NT2/D1 (cell line): ENCODE measurements at regions not wholly inside any gene's neighbourhood (a gene's known extent, or its start where the extent isn't known, plus 50 kb on each side); places are given as distances from the start of the nearest gene placed in this dataset.
"Not testable (repeated sequence)": the region's sequence is repeated elsewhere in the genome, so short reads cannot be mapped to it uniquely, and the experiment has no call there.

Source experiments
- DNase-seq: peaks from one replicate; pipeline ENCODE4 v3.0.0-alpha.2; 2011; ENCODE audit warnings: low read depth, low spot score
- H3K27me3 ChIP-seq: 2 replicates; pipeline ENCODE4 v1.6.0; 2011; ENCODE audit warnings: mild to moderate bottlenecking; ENCODE audit not compliant: insufficient read length, insufficient read depth
- H3K36me3 ChIP-seq: 2 replicates; pipeline ENCODE4 v1.6.1; 2011; ENCODE audit warnings: mild to moderate bottlenecking, low read length, mixed read lengths; ENCODE audit not compliant: insufficient read depth, insufficient read length
- H3K4me1 ChIP-seq: 2 replicates; pipeline ENCODE4 v1.5.1; 2011; ENCODE audit not compliant: insufficient read depth, insufficient read length
- H3K4me3 ChIP-seq: 2 replicates; pipeline ENCODE4 v1.5.1; 2011; ENCODE audit warnings: low read depth; ENCODE audit not compliant: insufficient read length
- H3K9ac ChIP-seq: 2 replicates; pipeline ENCODE4 v1.6.0; 2011; ENCODE audit warnings: low read depth; ENCODE audit not compliant: insufficient read length
- H3K9me3 ChIP-seq: 2 replicates; pipeline ENCODE4 v1.5.1; 2011; ENCODE audit warnings: mild to moderate bottlenecking, low read length; ENCODE audit not compliant: insufficient read depth

DNA sequence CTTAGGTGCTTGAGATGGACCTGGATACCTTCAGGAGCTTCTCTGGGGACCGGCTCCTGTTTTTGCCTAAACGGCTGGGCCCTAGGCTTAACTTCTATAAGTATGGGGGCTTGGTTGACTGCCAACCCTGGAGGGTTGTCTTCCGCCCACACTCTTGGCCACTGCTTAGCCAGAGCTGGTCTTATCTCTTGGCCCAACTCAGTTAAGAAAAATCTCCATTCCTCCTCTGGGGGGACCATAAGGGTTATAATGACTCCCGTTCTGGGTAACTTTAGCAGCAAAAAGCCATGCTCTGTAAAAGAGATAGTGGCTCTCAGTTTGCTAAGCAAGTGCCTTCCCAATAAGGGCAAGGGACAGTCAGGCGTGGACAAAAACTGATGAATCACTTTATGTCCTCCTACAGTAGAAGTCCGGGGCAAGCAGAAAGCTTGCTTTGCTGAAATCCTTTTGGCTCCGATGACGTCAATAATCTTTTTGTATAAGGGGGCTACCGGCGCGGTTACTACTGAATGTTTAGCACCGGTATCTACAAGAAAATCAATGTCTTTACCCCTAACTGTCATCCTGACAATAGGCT lies 130.0 kb upstream of the CCZ1B start:
- not testable (repeated sequence) for H3K4me1 ChIP-seq, DNase-seq, H3K36me3 ChIP-seq, H3K9me3 ChIP-seq, H3K4me3 ChIP-seq, H3K27me3 ChIP-seq, H3K9ac ChIP-seq

DNA sequence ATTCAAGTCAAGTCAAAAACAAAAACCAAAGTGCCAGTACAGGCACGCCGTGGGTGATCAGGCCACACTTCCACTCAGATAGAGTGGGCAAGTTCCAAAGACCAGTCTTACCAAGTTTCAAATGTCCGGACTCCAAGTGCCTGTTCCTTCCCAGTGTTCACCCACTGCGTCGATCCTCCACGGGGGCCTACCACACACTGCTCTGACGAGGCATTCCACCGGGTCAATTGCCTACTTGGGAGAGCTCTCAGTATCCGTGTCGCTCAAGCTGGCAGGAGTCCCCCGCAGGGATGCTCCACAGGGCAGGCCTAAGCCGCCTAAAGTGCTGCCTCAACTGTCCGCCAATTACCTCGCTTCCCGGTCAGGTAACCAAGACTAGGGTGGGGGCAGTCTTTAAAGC lies 132.3 kb upstream of the CCZ1B start:
- H3K27me3 ChIP-seq, H3K36me3 ChIP-seq, H3K9ac ChIP-seq, H3K4me1 ChIP-seq, DNase-seq, H3K4me3 ChIP-seq: not testable (repeated sequence)
- peaks cover 16% of the 10 kb centered on the region; the same call in 1 of the 2 replicates for H3K9me3 ChIP-seq

DNA sequence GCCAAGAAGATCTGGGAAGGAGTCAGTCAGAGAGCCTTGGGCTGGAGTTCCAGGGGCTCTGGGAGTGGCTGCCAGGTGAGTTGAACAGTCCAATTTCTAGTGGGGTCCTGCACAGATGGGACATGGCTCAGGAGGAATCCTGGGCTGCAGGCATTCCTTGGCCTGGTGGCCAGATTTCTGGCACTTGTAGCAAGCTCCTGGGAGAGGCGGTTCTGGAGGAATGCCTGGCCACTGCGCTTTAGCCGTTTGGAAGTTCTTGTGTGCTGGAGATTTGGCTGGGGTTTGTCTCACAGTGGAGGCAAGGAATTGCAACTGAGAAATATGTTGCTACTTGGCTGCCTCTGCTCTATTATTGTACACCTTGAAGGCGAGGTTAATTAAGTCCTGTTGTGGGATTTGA lies 133.9 kb upstream of the CCZ1B start:
- not testable (repeated sequence) for DNase-seq, H3K4me3 ChIP-seq, H3K36me3 ChIP-seq, H3K27me3 ChIP-seq, H3K9ac ChIP-seq, H3K4me1 ChIP-seq
- peaks cover 16% of the 10 kb centered on the region; the same call in 1 of the 2 replicates for H3K9me3 ChIP-seq

DNA sequence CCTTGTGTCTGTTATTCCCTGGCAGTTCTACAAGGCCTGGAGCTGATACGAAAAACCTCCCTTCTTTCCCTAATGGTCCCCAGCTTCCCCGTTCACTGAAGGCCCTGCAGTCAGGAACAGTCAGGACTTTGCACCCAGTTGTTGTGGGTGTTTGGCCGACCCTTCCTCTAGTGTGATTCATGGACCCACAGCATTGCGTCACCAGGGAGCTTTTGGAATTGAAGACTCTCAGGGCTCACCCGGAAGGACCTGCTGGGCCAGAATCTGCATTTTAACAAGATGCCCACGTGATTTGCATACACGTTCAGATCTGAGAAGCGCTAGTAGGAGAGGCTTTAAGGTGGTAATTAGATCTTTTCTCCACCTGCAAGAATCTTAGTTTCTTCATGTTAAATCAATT lies 136.8 kb upstream of the CCZ1B start:
- H3K4me1 ChIP-seq, H3K9ac ChIP-seq, H3K4me3 ChIP-seq, H3K27me3 ChIP-seq, H3K36me3 ChIP-seq: not testable (repeated sequence)
- peaks cover 16% of the 10 kb centered on the region; the same call in 1 of the 2 replicates for H3K9me3 ChIP-seq
- peak; percentile 27 for DNase-seq

DNA sequence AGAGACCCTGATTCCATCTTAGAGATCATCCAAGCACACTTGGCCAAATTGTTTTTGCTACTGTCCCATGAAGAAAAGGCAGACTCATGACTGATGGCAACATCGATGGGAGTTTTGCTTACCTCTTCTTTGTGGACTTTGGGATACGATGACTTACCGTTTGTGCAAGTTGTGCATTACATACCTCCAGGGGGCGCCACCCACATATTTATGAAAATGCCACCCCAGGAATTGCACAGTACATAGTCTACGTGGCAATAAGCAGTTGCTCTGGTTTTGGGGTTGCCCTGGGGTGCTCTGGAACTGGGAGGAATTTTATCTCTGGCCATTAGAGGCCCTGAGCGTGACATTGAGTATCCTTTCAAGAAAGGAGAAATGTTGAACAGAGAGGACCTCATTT lies 139.0 kb upstream of the CCZ1B start:
- H3K36me3 ChIP-seq, H3K9ac ChIP-seq, H3K4me1 ChIP-seq, H3K27me3 ChIP-seq, H3K4me3 ChIP-seq: not testable (repeated sequence)
- DNase-seq: peak; percentile 50
- H3K9me3 ChIP-seq: peaks cover 16% of the 10 kb centered on the region; the same call in 1 of the 2 replicates

DNA sequence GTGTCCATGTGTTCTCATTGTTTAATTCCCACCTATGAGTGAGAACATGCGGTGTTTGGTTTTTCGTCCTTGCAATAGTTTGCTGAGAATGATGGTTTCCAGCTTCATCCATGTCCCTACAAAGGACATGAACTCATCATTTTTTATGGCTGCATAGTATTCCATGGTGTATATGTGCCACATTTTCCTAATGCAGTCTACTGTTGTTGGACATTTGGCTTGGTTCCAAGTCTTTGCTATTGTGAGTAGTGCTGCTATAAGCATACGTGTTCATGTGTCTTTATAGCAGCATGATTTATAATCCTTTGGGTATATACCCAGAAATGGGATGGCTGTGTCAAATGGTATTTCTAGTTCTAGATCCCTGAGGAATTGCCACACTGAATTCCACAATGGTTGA lies 144.1 kb upstream of the CCZ1B start:
- H3K9me3 ChIP-seq, H3K4me1 ChIP-seq, H3K9ac ChIP-seq, H3K36me3 ChIP-seq, H3K4me3 ChIP-seq, DNase-seq, H3K27me3 ChIP-seq: not testable (repeated sequence)

DNA sequence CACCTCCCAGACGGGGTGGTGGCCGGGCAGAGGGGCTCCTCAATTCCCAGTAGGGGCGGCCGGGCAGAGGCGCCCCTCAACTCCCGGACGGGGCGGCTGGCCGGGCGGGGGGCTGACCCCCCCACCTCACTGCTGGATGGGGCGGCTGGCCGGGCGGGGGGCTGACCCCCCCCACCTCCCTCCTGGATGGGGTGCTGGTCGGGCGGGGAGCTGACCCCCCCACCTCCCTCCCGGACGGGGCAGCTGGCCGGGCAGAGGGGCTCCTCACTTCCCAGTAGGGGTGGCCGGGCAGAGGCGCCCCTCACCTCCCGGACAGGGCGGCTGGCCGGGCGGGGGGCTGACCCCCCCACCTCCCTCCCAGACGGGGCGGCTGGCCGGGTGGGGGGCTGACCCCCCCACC lies 148.8 kb upstream of the CCZ1B start:
- not testable (repeated sequence) for DNase-seq, H3K4me3 ChIP-seq, H3K36me3 ChIP-seq, H3K27me3 ChIP-seq, H3K4me1 ChIP-seq, H3K9ac ChIP-seq
- peaks cover 16% of the 10 kb centered on the region; the same call in 1 of the 2 replicates for H3K9me3 ChIP-seq

DNA sequence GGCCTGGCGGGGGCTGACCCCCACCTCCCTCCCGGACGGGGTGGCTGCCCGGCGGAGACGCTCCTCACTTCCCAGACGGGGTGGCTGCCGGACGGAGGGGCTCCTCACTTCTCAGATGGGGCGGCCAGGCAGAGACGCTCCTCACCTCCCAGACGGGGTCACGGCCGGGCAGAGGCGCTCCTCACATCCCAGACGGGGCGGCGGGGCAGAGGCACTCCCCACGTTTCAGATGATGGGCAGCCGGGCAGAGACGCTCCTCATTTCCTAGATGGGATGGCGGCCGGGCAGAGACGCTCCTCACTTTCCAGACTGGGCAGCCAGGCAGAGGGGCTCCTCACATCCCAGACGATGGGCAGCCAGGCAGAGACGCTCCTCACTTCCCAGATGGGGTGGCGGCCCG lies 149.3 kb upstream of the CCZ1B start:
- not testable (repeated sequence) for H3K9ac ChIP-seq, H3K4me1 ChIP-seq, H3K36me3 ChIP-seq, DNase-seq, H3K4me3 ChIP-seq, H3K27me3 ChIP-seq
- H3K9me3 ChIP-seq: peaks cover 16% of the 10 kb centered on the region; the same call in 1 of the 2 replicates

DNA sequence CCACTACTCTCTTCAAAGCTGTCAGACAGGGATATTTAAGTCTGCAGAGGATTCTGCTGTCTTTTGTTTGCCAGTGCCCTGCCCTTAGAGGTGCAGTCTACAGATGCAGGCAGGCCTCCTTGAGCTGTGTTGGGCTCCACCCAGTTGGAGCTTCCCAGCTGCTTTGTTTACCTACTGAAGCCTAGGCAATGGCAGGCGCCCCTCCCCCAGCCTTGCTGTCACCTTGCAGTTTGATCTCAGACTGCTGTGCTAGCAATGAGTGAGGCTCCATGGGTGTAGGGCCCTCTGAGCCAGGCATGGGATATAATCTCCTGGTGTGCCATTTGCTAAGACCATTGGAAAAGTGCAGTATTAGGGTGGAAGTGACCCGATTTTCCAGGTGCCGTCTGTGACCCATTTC lies 151.3 kb upstream of the CCZ1B start:
- H3K36me3 ChIP-seq, H3K4me3 ChIP-seq, DNase-seq, H3K27me3 ChIP-seq, H3K4me1 ChIP-seq, H3K9ac ChIP-seq: not testable (repeated sequence)
- peaks cover 16% of the 10 kb centered on the region; the same call in 1 of the 2 replicates for H3K9me3 ChIP-seq

DNA sequence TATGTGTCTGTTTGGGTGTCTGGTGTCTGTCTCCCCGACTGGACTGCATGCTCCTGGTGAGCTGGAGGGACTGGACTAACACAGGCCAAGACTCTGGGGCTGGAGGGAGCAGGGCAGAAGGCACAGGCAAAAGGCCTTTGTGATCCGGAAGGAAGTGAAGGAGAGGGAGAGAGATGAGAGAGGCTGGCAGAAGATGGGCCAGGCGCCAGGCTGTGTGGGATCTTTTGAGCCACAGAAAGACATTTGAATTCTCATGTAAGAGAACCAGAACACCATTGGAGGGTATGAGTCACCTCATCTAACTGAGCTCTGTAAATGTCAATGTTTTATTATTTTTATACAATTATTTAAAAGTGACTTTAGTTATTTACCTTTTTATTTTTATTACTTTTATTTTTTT lies 152.3 kb upstream of the CCZ1B start:
- H3K4me3 ChIP-seq, H3K9ac ChIP-seq, H3K27me3 ChIP-seq, H3K36me3 ChIP-seq, H3K4me1 ChIP-seq, DNase-seq: not testable (repeated sequence)
- peaks cover 16% of the 10 kb centered on the region; the same call in 1 of the 2 replicates for H3K9me3 ChIP-seq

DNA sequence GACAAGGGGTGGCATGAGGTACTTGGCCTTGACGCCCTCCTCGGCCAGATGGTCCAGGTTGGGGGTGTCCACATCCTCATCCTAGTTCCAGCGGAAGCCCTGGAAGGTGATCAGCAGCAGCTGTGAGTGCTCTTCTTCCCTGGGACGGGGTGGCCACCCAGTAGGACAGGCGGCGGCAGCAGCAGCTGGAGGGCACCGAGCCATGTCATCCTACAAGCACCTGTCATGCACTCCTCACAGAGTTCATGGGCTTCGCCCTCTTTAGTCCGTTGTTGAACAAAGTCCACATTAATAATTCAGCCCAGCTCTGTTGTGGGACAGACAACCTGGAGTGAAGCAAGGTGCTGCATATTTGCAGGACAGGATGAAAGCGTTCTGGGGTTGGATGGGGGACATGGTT lies 153.4 kb upstream of the CCZ1B start:
- H3K9ac ChIP-seq, H3K4me1 ChIP-seq, H3K27me3 ChIP-seq, DNase-seq, H3K4me3 ChIP-seq, H3K36me3 ChIP-seq: not testable (repeated sequence)
- peaks cover 17% of the 10 kb centered on the region; the same call in 1 of the 2 replicates for H3K9me3 ChIP-seq

DNA sequence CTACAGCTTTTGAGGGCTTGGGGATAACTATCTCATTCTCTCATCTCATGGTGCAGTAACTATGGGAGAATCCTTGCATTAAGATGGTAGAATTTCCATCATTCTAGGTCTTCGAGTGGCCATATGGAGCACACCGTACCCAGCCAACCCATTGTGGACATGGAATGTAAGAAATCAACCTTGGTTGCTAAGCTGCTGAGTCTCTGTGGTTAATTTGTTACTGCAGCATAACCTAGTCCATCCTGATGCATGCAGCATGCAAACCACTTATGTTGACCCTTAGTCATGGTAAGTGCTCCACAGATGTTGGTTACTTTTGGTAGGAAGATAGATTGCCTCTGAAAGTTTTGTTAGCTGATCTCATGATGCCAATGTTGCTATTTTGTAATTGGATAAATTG lies 156.3 kb upstream of the CCZ1B start:
- not testable (repeated sequence) for H3K27me3 ChIP-seq, H3K4me3 ChIP-seq, H3K4me1 ChIP-seq, H3K36me3 ChIP-seq, H3K9ac ChIP-seq, DNase-seq
- peaks cover 21% of the 10 kb centered on the region; the same call in 1 of the 2 replicates for H3K9me3 ChIP-seq
